Dermis blood vessel endothelial cell (primary cell): ENCODE measurements at regions not wholly inside any gene's neighbourhood (a gene's known extent, or its start where the extent isn't known, plus 50 kb on each side); places are given as distances from the start of the nearest gene placed in this dataset.

Experiments used
- DNase-seq: peaks from one replicate; pipeline ENCODE4 v3.0.0; 2010

- DNase-seq = no peak
Measured at GRCh38 chr2:6640621-6641015, 225.1 kb downstream of the CMPK2 start.

- no peak for DNase-seq
Measured at GRCh38 chr2:6641956-6642355, 223.8 kb downstream of the CMPK2 start.

GRCh38 chr2:6644261-6644660, 221.4 kb downstream of the CMPK2 start:
- no peak for DNase-seq

- DNase-seq = no peak
Measured at GRCh38 chr2:6645004-6645403, 220.7 kb downstream of the CMPK2 start.

GRCh38 chr2:6645672-6646071, 220.0 kb downstream of the CMPK2 start:
- DNase-seq = no peak

- no peak for DNase-seq
Measured at GRCh38 chr2:6647046-6647445, 218.7 kb downstream of the CMPK2 start.

- no peak for DNase-seq
Measured at GRCh38 chr2:6648596-6649247, 217.0 kb downstream of the CMPK2 start.

GRCh38 chr2:6650311-6650710, 215.4 kb downstream of the CMPK2 start:
- no peak for DNase-seq

- DNase-seq = no peak
Measured at GRCh38 chr2:6652251-6652650, 213.5 kb downstream of the CMPK2 start.

GRCh38 chr2:6653281-6653750, 212.4 kb downstream of the CMPK2 start:
- no peak for DNase-seq

- DNase-seq = no peak
Measured at GRCh38 chr2:6654279-6654678, 211.4 kb downstream of the CMPK2 start.

GRCh38 chr2:6656633-6657032, 209.1 kb downstream of the CMPK2 start:
- no peak for DNase-seq

GRCh38 chr2:6657136-6657535, 208.6 kb downstream of the CMPK2 start:
- DNase-seq = no peak

GRCh38 chr2:6657855-6658254, 207.9 kb downstream of the CMPK2 start:
- no peak for DNase-seq

- DNase-seq = no peak
Measured at GRCh38 chr2:6664332-6665061, 201.2 kb downstream of the CMPK2 start.

GRCh38 chr2:6665093-6666045, 200.3 kb downstream of the CMPK2 start:
- DNase-seq = no peak

GRCh38 chr2:6667326-6667725, 198.4 kb downstream of the CMPK2 start:
- no peak for DNase-seq

GRCh38 chr2:6671913-6672312, 193.8 kb downstream of the CMPK2 start:
- no peak for DNase-seq

- DNase-seq = no peak
Measured at GRCh38 chr2:6674381-6674780, 191.3 kb downstream of the CMPK2 start.

- no peak for DNase-seq
Measured at GRCh38 chr2:6675791-6676190, 189.9 kb downstream of the CMPK2 start.

GRCh38 chr2:6676241-6676640, 189.5 kb downstream of the CMPK2 start:
- no peak for DNase-seq

GRCh38 chr2:6676776-6677175, 188.9 kb downstream of the CMPK2 start:
- no peak for DNase-seq

- DNase-seq = no peak
Measured at GRCh38 chr2:6679471-6679870, 186.2 kb downstream of the CMPK2 start.
